ENCODE measurements at regions not wholly inside any gene's neighbourhood (a gene's known extent, or its start where the extent isn't known, plus 50 kb on each side); places are given as distances from the start of the nearest gene placed in this dataset.

GRCh38 chr22:33221568-33221967 lies 163.4 kb upstream of the SYN3 start:
- no peak for TF ChIP-seq CTCF (IDR thresholded peaks at IDR 0.05; ENCODE audit: insufficient read depth, low read length, poor library complexity, severe bottlenecking)
- Histone ChIP-seq H3K36me3 (ENCODE audit: control insufficient read depth, insufficient read depth, low read length) (no peaks in the 10 kb centered on the region), H3K27me3 (replicated peaks; ENCODE audit: control insufficient read depth, insufficient read depth, low read length) (no peaks in the 10 kb centered on the region), H3K4me3 (replicated peaks; ENCODE audit: low read depth, low read length) (no peak overlapping the region)
- DNase-seq (ENCODE audit: extremely low read depth, insufficient read length) = peak; percentile 20

GRCh38 chr22:33220476-33221080 lies 162.4 kb upstream of the SYN3 start:
- Histone ChIP-seq H3K27me3 (replicated peaks; ENCODE audit: control insufficient read depth, insufficient read depth, low read length) (no peaks in the 10 kb centered on the region), H3K4me3 (replicated peaks; ENCODE audit: low read depth, low read length) (no peak overlapping the region), H3K36me3 (ENCODE audit: control insufficient read depth, insufficient read depth, low read length) (no peaks in the 10 kb centered on the region)
- DNase-seq (ENCODE audit: extremely low read depth, insufficient read length) = no peak
- no peak for TF ChIP-seq CTCF (IDR thresholded peaks at IDR 0.05; ENCODE audit: insufficient read depth, low read length, poor library complexity, severe bottlenecking)

- TF ChIP-seq CTCF (IDR thresholded peaks at IDR 0.05; ENCODE audit: insufficient read depth, low read length, poor library complexity, severe bottlenecking) = no peak
- Histone ChIP-seq H3K27me3 (replicated peaks; ENCODE audit: control insufficient read depth, insufficient read depth, low read length) (no peaks in the 10 kb centered on the region), H3K4me3 (replicated peaks; ENCODE audit: low read depth, low read length) (no peak overlapping the region), H3K36me3 (ENCODE audit: control insufficient read depth, insufficient read depth, low read length) (no peaks in the 10 kb centered on the region)
- DNase-seq (ENCODE audit: extremely low read depth, insufficient read length) = no peak
Measured at GRCh38 chr22:33219648-33220384, 161.6 kb upstream of the SYN3 start.

- no peak for DNase-seq (ENCODE audit: extremely low read depth, insufficient read length)
- no peaks in the 10 kb centered on the region for H3K27me3 ChIP-seq (replicated peaks; ENCODE audit: control insufficient read depth, insufficient read depth, low read length)
Measured at GRCh38 chr22:33213383-33214075, 155.3 kb upstream of the SYN3 start.

More at GRCh38 chr22:33213383-33214075, 155.3 kb upstream of the SYN3 start:
- H3K36me3 ChIP-seq (ENCODE audit: control insufficient read depth, insufficient read depth, low read length) = no peaks in the 10 kb centered on the region
- no peak overlapping the region for H3K4me3 ChIP-seq (replicated peaks; ENCODE audit: low read depth, low read length)
- no peak for TF ChIP-seq CTCF (IDR thresholded peaks at IDR 0.05; ENCODE audit: insufficient read depth, low read length, poor library complexity, severe bottlenecking)
